Small intestine (tissue), 7 donors: ENCODE measurements at regions not wholly inside any gene's neighbourhood (a gene's known extent, or its start where the extent isn't known, plus 50 kb on each side); places are given as distances from the start of the nearest gene placed in this dataset.

ENCODE experiments used
- DNase-seq, 2 donors: peaks; one replicate each; pipeline versions ENCODE4 v3.0.0 to v3.0.0-alpha.2; 2013
- FAIRE-seq: peaks from 2 replicates; lab custom pipeline; 2012; peaks lifted over from hg19 to GRCh38; lab: Jason Lieb, UNC
- H3K27ac ChIP-seq, 3 donors: one replicate each; pipeline ENCODE4 v1.5.1; 2013; ENCODE audit warnings: low read length in 2 of 3, mild to moderate bottlenecking in 2 of 3, control low read depth in 1 of 3, inconsistent platforms in 1 of 3, low read depth in 1 of 3, moderate library complexity in 1 of 3
- H3K27me3 ChIP-seq, 3 donors: one replicate each; pipeline ENCODE4 v1.6.1; 2013; ENCODE audit warnings: low read length in 3 of 3, inconsistent platforms in 1 of 3; ENCODE audit not compliant: control insufficient read depth in 3 of 3, insufficient read depth in 3 of 3
- H3K36me3 ChIP-seq, 3 donors: one replicate each; pipeline ENCODE4 v1.6.1; 2013; ENCODE audit warnings: low read length in 3 of 3, inconsistent platforms in 1 of 3, low read depth in 1 of 3, mild to moderate bottlenecking in 1 of 3, moderate library complexity in 1 of 3; ENCODE audit not compliant: control insufficient read depth in 3 of 3, insufficient read depth in 2 of 3
- H3K4me1 ChIP-seq, 3 donors: one replicate each; pipeline ENCODE4 v1.6.1; 2013; ENCODE audit warnings: low read length in 2 of 3, inconsistent platforms in 1 of 3, low read depth in 1 of 3, mild to moderate bottlenecking in 1 of 3, moderate library complexity in 1 of 3; ENCODE audit not compliant: control insufficient read depth in 3 of 3, insufficient read depth in 2 of 3
- H3K4me3 ChIP-seq, 3 donors: one replicate each; pipeline ENCODE4 v1.5.1; 2013; ENCODE audit warnings: low read length in 3 of 3, control low read depth in 1 of 3, inconsistent platforms in 1 of 3, low read depth in 1 of 3, mild to moderate bottlenecking in 1 of 3, moderate library complexity in 1 of 3
- H3K9me3 ChIP-seq, 2 donors: one replicate each; pipeline ENCODE4 v1.6.1; 2013; ENCODE audit warnings: low read depth in 1 of 2, low read length in 1 of 2; ENCODE audit not compliant: control insufficient read depth in 2 of 2, insufficient read depth in 1 of 2
- WGBS, 3 donors: extraction: QIAGEN DNeasy Blood & Tissue Kit; methylation state at CpG; one replicate each; pipeline ENCODE4 v1.1.7; 2013; 5-methylcytosine and 5-hydroxymethylcytosine counted together
- donor health status: healthy with polysubstance abuse.
- donor health status: control.
- donor health status: control.
- donor health status: Bipolar disorder and iron deficiency.
- donor health status: healthy.

DNA sequence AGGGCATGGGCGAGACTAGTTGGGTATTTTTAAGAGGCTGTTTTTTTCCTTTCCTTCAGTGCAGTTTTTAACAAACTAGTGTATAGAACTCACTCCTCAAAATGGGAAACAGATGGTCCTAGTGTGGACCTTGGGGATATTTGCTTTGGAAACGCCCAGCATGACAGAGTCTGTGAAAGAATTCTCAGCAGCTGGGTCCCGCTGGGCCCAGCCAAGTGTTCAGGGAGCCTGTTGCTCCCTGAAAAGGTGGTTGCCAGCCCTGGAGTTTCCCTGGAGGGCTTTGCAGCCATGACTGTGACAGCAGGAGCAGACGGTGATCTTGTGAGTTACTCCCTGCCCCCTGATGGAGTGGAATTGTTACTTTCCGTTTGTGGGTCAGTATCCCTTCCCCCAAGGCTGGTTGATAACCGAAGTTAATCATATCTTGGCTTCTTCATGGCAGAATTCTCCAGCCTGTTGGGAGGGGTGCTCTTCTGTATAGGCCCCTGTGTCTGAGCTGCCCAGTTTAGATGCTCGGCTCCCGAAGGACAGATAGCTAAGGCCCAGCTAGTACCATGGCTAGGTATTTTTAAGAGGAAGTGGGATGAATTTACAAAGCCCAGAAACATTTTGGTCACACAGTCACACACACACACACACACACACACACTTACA is 278.6 kb upstream of the HABP2 start:
- H3K27me3 ChIP-seq: no peaks in the 10 kb centered on the region
- H3K4me1 ChIP-seq: peaks cover 0 to 4% (median 0%) of the 10 kb centered on the region in 3 donors
- 70 to 78% (median 76%) methylated on average over 8 of the region's 8 CpGs for WGBS, 3 donors
- no peak overlapping the region for H3K4me3 ChIP-seq
- H3K9me3 ChIP-seq: no peaks in the 10 kb centered on the region
- H3K27ac ChIP-seq: no peak overlapping the region
- no peaks in the 10 kb centered on the region for H3K36me3 ChIP-seq
- no peak for DNase-seq
- FAIRE-seq: no peak

DNA sequence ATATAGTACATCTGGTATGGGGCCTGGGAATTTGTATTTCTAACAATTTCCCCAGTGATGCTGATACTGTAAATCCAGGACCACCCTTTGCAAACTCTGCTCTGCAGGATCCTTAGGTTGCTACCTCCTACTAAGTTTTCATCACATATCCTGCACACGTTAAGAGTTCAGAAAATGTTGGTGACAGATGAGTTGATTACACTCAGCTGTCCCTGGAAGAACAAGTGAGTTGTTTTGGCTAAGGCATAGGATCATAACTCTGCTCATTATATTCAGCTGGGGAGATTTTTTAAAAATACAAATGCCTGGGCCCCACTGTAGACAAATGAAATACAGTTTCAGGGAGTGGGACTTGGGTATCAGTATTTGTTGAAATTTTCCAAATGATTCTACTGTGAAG is 274.6 kb upstream of the HABP2 start:
- Histone ChIP-seq H3K36me3 (no peaks in the 10 kb centered on the region), H3K4me3 (no peak overlapping the region), H3K4me1 (peaks cover 0 to 4% (median 0%) of the 10 kb centered on the region in 3 donors), H3K27ac (no peak overlapping the region), H3K27me3 (no peaks in the 10 kb centered on the region), H3K9me3 (no peaks in the 10 kb centered on the region)
- 68 to 82% (median 81%) methylated on average over 1 of the region's 1 CpG for WGBS, 3 donors
- DNase-seq: no peak
- FAIRE-seq: no peak

DNA sequence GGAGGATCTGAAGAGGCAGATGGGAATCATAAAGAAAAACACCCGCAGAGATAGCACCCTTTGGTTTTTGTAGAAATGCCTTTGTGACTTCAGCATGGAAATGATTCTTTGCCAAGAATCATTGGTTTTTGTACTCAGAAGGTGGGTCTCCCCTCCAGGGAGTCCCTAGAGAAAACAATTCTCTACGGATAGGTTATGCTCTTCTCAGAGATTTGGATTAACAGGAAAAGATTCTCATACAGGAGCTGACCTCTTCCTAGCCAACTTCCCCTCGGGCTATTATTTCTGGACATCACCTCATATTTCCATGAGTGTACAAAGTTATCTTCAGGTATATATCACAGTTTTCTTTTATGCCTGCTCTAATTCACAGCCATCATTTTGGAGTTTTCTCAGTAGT is 274.2 kb upstream of the HABP2 start:
- Histone ChIP-seq H3K9me3 (no peaks in the 10 kb centered on the region), H3K4me1 (no peaks in the 10 kb centered on the region), H3K36me3 (no peaks in the 10 kb centered on the region), H3K27me3 (no peaks in the 10 kb centered on the region), H3K4me3 (no peak overlapping the region), H3K27ac (no peak overlapping the region)
- WGBS, 3 donors: 68 to 85% (median 81%) methylated on average over 3 of the region's 3 CpGs
- FAIRE-seq (no peak), DNase-seq (no peak)

DNA sequence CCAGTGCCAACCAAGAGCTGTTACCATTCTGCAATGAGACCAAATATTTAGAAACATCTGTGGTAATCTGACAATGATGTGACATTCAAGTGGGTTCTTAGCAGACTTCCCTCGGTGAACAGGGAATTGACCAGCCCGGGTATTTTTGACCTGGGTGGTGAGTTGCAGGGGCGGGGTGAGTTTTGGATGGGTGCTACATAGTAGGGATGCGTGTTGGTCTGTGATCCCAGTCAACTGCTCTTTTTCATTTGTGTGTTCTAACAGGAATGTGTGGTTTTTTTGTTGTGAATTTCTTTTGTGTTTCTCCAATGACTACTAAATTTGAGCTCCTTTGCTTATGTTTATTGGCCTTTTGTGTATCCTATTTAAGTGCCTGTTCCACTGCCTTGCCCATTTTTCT is 273.6 kb upstream of the HABP2 start:
- FAIRE-seq (no peak), DNase-seq (no peak)
- no peaks in the 10 kb centered on the region for H3K36me3 ChIP-seq
- no peak overlapping the region for H3K4me3 ChIP-seq
- no peak overlapping the region for H3K27ac ChIP-seq
- WGBS, 3 donors: 90 to 92% (median 90%) methylated on average over 4 of the region's 4 CpGs
- no peaks in the 10 kb centered on the region for H3K27me3 ChIP-seq
- H3K4me1 ChIP-seq: no peaks in the 10 kb centered on the region
- H3K9me3 ChIP-seq: no peaks in the 10 kb centered on the region

DNA sequence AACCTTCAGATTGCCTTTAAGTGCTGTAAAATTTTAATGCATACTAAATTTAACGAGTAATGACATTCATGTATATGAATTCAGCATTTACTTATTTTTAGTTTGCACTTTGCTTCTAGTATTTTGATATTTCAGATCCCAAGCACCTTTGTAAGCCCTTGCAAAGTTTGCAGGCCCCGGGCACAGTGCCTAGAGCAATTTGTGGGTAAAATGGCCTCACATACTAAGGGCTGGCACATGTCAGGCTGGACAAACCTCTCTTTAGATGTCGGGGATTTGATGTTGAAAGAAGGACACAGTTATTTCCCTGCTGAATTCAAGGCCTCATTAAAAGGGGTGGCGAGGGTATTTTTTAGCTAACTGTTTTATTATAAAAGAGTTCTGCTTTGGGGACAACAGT is 270.3 kb upstream of the HABP2 start:
- H3K4me3 ChIP-seq: no peak overlapping the region

DNA sequence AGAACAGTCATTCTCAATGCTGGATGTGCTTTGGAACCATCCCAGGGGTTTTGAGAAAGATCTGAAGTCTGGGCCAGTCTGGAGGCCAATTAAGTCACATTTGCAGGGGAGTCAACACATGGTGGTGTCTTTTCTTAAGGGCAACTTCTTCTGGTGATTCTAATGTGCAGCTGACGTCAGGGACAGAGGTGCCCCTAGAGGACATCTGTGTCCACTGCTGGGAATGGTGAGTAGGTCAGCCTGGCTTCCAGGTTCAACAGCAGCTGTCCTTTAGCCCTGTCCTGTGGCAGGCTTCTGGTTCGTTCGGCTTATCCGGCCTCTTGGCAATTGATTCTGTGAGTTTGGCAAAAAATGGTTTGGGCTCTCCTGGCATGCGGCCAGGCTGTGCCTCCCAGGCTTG is 269.7 kb upstream of the HABP2 start:
- H3K4me1 ChIP-seq: no peaks in the 10 kb centered on the region
- H3K27me3 ChIP-seq: no peaks in the 10 kb centered on the region
- no peak for DNase-seq
- no peak for FAIRE-seq
- no peak overlapping the region for H3K4me3 ChIP-seq
- H3K27ac ChIP-seq: no peak overlapping the region
- H3K36me3 ChIP-seq: no peaks in the 10 kb centered on the region
- no peaks in the 10 kb centered on the region for H3K9me3 ChIP-seq
- WGBS, 3 donors: 83 to 87% (median 85%) methylated on average over 5 of the region's 5 CpGs

More for the DNA sequence above, 270.3 kb upstream of the HABP2 start:
- no peaks in the 10 kb centered on the region for H3K27me3 ChIP-seq
- no peaks in the 10 kb centered on the region for H3K9me3 ChIP-seq
- no peak overlapping the region for H3K27ac ChIP-seq
- no peaks in the 10 kb centered on the region for H3K4me1 ChIP-seq
- 87 to 91% (median 87%) methylated on average over 4 of the region's 4 CpGs for WGBS, 3 donors
- no peaks in the 10 kb centered on the region for H3K36me3 ChIP-seq
- FAIRE-seq (no peak), DNase-seq (no peak)

DNA sequence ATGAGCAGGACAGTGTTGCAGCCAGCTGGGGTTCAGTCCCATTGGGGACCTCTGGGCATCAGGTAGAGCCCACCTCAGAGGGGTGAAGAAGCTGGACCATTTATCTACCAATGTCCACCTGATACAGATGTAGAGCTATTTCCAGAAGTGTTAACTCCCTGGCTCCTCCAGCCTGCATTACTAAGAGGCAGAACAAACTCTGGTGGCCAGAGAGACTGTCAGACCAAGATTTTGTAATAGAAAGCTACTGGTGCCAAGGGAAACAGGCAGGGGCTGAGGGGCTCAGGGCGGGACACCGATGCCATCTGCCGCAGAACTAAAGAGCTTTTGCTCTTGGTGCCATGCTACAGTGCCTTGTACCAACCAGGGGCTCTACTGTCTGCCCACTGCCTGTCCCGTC is 268.2 kb upstream of the HABP2 start:
- WGBS, 3 donors: 88 to 91% (median 89%) methylated on average over 4 of the region's 4 CpGs
- H3K36me3 ChIP-seq: no peaks in the 10 kb centered on the region
- no peaks in the 10 kb centered on the region for H3K9me3 ChIP-seq
- no peaks in the 10 kb centered on the region for H3K4me1 ChIP-seq
- H3K27me3 ChIP-seq: no peaks in the 10 kb centered on the region
- no peak overlapping the region for H3K27ac ChIP-seq
- no peak overlapping the region for H3K4me3 ChIP-seq
- FAIRE-seq: no peak
- no peak for DNase-seq

DNA sequence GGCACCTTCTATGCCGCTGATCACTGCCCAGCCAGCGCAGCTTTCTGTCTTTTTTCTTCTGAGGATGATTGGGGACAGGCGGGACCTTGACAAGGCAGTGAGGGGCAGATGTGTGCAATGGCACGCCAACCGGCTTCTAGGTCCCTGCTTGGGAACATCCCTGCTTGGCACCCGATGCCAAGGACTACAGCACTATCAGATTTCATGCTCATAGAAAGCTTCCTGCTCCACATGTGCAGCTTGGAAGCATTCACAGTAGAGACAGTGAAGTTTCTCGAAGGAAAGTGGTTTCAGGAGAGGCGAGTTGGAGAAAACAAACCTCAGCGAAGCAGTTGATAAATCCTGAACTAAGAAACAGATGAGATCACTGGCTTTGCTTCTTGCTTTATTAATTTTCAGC is 267.5 kb upstream of the HABP2 start:
- WGBS, 3 donors: 80 to 85% (median 84%) methylated on average over 9 of the region's 9 CpGs
- Histone ChIP-seq H3K27me3 (no peaks in the 10 kb centered on the region), H3K9me3 (no peaks in the 10 kb centered on the region), H3K4me3 (no peak overlapping the region), H3K4me1 (no peaks in the 10 kb centered on the region), H3K36me3 (no peaks in the 10 kb centered on the region), H3K27ac (no peak overlapping the region)
- DNase-seq: no peak
- no peak for FAIRE-seq

DNA sequence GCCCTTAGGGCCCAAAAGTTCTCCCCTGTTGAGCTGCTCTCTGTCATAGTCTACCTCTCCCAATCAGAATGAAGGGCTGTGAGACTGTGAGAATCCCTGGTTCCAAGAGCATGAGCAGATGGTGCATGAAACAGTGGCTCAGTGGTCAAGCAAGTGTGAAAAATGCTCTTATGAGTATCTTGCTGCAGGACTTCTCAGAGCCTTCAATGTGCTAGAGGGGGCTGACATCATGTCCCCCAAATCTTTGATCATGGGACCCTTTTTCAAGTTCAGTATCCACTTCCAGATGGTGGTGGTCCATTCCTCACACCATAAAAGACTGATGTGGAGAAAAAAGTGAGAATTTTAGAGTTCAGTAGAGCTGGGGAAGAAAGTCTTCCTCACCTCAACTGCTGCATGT is 265.3 kb upstream of the HABP2 start:
- no peak for DNase-seq
- Histone ChIP-seq H3K27ac (no peak overlapping the region), H3K4me3 (no peak overlapping the region), H3K27me3 (no peaks in the 10 kb centered on the region), H3K36me3 (peaks cover 0 to 2% (median 0%) of the 10 kb centered on the region in 3 donors), H3K9me3 (no peaks in the 10 kb centered on the region), H3K4me1 (no peaks in the 10 kb centered on the region)
- FAIRE-seq: no peak
